NCI-H1092 treated with DMSO at 0.1 percent for 48 hours (cell line): ENCODE measurements at regions not wholly inside any gene's neighbourhood (a gene's known extent, or its start where the extent isn't known, plus 50 kb on each side); places are given as distances from the start of the nearest gene placed in this dataset.

Experiments used
- DNase-seq: peaks from one replicate; lab custom pipeline; 2025; lab: John Stamatoyannopoulos, UW

DNA sequence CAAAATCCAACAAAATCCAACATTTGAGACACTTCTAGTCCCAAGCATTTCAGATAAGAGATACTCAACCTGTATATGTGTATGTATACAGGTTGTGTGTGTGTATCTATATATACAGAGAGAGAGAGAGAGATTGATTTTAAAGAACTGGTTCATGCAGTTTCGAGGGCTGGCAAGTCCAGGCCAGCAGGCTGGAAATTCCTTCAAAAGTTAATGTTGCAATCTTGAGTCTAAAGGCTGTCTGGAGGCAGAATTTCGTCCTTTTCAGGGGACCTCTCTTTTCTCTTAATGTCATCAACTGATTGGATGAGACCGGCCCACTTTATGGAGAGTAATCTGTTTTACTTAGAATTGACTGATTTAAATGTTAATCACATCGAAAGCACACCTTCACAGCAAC is 199.6 kb upstream of the IL12A start:
- no peak for DNase-seq

DNA sequence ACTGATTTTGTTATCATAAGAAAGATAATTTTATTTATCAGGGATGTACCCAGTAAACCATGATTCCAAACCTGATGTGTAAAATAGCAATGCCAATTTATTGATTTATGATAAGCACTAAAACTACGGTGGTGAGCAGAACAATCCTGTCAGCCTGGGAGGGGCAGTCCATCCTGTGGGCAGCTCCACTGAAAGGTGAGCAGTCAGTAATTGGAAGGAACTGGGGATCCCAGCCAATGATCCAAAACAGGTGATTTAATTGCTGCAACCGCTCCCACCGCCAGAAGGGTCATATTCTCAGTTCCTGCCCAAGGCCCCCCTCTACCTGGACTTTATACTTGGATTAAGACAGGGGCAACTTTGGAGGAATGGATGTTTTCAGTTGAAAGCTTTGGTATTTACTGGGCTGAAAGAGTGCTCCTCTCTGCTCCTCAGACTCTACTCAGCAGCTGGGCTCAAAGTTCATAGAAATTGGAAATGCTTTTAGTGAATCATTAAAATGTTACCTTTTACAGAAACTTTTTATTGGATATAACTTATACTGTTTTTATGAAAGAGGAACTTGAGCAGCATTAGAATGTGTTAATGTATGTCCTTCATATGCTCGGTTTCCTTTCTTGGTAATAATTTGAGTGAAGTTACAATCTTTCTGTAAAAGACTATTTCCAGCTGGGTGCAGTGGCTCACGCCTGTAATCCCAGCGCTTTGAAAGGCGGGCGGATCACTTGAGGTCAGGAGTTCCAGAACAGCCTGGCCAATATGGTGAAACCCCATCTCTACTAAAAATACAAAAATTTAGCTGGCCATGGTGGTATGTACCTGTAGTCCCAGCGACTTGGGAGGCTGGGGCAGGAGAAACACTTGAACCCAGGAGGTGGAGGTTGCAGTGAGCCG is 198.6 kb upstream of the IL12A start:
- DNase-seq: no peak

DNA sequence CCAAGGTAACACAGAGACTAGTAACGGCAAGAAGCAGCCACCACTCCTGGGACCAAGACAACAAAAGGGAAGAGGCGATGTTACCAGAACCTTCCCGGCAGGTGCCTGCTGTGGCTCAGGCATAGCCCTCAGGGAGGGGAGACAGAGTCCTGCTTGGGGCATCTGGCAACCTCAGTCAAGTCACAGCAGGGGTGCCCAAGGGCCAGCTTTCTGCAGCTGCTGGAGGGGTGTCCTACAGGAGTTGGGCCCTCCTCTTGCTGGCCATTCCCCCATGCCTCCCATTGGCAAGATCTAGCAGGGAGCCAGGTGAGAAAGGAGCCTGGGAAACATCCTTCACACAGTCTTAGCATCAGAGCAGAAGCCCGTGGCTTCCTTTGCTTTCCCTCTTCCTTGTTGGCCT is 197.3 kb upstream of the IL12A start:
- no peak for DNase-seq

- DNase-seq: no peak
These were observed 196.6 kb upstream of the IL12A start for GRCh38 chr3:159792070-159792469.

- DNase-seq: no peak
These were observed 193.6 kb upstream of the IL12A start for GRCh38 chr3:159795042-159795441.

DNA sequence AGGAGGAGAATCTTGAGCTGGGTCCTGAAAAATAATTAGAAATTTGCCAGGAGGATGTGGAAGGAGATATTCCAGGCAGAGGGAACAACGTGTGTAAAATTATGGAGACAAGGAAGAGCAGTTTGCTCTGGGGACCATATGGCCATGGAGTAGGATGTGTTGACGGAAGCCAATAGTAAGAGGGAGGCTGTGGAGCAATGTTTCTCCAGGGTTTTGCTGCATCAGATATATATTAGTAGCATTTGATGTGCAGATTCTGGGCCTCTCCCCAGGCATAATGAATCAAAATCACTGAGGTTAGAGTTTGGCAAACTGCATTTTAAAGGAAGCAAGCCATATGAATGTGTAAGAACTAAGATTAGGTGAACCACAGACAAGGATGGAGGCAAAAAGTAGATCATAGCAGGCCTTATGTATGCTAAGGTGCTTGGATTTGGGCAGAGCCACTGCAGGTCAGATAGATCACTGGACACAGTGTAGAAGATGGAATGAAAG is 192.9 kb upstream of the IL12A start:
- DNase-seq: no peak

GRCh38 chr3:159796226-159796625 is 192.4 kb upstream of the IL12A start:
- no peak for DNase-seq

DNA sequence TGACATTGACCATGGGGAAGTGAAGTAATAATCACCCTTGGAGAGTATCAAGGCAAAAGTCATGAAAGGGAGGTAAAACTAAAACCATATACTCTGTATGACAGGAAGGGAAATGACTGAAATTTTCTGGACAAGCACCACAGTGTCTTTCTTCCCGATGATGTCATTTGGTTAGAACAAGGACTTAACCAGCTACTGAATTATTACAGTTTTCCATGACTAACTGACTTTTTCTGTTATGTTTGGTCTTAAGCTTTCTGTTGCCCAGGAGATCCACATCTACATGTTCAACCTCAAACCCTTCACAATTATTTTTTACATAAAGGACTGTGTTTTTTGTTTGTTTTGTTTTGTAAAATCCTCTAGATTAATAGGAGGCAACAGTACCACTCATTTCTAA is 191.9 kb upstream of the IL12A start:
- DNase-seq: no peak

GRCh38 chr3:159797771-159798170 is 190.9 kb upstream of the IL12A start:
- DNase-seq: no peak

DNA sequence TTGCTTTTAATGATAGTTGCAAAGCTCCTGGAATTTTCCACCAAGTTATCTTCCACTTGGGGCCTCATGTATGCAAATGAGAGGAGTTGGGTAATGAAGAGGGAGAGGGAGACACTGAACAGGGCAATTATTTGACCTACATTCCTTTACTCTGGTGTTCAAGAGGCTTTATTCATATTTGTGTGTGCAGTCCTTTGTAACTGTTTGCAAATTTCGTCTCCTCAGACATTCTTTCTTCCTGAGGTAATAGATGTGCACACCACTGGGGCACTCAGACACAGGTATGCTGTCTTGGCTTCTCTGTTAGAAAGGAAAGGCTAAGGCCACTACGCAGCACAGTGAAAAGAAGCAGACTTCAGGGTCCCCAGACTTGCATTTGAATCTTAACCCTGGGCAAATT is 189.7 kb upstream of the IL12A start:
- DNase-seq: no peak

DNA sequence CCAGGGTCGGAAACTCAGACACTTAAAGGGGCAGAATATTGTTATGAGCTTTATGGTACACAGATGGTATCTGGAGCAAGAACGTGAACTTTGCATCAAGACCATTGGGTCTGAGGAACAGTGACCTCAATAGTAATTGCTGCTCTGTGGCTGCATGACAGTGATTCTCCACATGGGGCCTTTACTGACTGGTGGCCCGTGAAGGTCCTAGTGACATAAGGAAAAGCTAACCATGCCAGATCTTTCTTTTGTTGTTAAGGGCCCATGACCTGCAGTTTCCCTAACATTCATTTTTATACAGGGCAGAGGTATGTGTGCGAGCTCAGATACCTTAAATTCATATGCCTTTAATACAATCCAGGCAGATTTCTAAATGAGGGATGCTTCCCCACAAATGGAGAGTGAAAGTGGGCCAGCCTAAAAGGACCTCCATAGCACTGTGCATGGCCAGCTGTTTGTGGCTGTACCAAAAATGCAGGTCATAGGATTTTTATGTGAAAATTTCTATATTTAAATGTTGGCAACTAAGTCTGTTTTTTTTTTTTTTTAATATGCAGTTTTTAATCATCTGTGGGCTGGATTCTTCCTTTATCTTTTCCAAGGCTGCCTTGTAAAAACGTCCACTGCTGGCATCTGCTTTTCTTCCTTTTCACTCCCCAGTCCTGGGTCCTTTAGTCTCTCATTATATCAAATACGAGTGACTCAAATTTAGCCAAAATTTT is 188.0 kb upstream of the IL12A start:
- no peak for DNase-seq

DNA sequence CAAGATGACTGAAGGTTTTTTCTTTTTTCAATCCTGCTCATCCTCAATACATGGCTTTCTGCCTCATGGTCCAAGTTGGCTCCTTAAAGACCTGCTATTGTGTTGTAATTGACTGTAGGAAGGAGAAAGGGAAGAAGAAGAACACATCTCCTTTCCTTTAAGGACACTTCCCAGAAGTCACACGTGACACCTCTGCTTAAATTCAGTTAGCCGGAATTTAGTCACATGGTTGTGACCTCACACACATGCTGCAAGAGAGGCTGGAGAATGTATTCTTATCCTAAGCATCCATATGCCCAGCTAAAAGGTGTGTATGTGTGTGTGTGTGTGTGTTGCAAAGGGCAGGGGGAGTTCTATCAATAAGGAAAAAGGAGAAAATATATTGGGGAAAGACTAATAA is 185.8 kb upstream of the IL12A start:
- DNase-seq: no peak

DNA sequence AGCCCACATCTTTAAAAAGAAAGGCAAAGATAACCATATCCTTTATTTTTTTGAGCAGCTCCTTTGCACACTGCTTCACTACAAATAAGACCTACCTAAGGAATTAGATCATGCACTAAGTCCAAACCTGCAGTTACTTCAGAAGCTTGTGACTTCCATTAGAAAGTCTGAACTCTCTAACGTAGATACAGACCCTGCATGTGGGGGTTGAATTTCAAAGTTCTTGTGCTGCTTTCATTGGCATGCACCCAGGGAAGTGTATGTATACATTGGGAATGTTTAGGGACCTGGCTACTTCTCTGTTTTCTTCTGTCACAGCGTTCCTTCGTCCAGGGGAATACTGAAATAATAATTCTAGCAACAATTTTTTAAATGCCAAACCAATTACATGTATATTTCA is 185.2 kb upstream of the IL12A start:
- no peak for DNase-seq

DNA sequence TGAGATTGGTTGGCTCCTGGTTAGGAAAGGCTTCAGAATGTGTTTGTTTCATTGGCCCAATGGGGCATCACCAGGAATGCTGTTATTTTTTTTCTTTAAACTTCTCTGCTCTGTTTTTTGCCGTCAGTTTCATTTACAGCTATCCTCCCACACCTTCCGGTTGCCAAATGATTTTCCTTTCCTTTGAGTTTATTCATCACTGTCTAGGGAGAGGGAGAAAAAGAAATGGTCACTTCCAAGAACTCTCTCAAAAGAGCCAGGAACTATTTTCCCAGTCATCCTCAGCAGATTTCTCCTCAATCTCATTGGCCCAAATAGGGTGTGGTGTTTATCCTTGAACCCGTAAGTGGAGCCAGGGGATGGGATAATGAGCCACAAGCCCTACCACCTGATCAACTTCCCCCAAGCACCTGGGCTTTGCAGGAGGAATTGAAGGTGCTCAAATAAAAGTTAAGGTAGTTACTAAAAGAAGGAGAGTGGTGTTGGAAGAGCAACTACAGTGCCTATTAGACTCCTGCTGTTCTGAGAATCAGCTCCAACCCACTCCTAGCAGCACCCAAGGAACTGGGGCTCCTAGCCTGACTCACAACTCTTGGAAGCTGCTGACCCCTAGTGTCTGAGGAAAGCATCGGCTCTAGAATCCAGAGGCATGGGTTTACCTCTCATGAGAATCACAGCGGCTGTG is 183.8 kb upstream of the IL12A start:
- DNase-seq: peak; percentile 64

- no peak for DNase-seq
These were observed 183.2 kb upstream of the IL12A start for GRCh38 chr3:159805411-159805772.

DNA sequence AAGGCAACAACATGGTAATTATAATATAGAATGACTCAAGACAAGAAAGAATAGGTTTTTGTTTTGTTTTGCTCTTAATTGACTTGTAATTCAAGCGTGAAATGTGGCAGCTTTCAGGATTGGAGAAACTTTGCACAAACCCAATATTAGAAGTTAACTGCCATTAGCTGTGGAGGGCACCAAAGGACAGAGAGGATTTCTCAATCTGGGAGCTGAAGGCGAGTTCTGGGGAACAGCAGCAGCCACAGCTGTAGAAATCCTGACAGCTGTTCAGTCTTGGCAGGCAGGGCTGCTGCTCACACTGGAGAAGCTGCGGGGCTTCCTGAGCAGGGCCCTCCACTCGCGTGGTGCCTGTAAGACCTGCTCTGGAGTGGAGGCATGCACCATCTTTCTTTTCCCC is 182.2 kb upstream of the IL12A start:
- DNase-seq: no peak

- no peak for DNase-seq
These were observed 181.2 kb upstream of the IL12A start for GRCh38 chr3:159807137-159808040.

- no peak for DNase-seq
These were observed 174.7 kb upstream of the IL12A start for GRCh38 chr3:159813822-159814531.

DNA sequence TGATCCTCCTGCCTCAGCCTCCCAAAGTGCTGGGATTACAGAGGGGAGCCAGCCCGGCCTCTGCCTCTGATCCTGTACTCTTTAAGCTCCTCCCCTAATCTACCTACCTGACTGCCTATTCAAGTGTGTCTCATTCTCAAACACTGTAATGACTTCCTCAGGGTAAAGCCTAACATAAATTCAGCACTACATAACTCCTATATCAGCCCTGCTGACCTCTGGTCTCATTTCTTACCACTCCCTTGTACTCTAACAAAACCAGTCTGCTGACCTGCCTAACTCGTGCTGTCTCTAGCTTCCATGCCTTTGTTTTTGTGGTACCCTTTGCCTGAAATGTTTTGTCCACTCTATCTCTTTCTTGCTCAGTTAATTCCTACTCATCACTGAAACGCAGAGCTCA is 172.1 kb upstream of the IL12A start:
- no peak for DNase-seq

DNA sequence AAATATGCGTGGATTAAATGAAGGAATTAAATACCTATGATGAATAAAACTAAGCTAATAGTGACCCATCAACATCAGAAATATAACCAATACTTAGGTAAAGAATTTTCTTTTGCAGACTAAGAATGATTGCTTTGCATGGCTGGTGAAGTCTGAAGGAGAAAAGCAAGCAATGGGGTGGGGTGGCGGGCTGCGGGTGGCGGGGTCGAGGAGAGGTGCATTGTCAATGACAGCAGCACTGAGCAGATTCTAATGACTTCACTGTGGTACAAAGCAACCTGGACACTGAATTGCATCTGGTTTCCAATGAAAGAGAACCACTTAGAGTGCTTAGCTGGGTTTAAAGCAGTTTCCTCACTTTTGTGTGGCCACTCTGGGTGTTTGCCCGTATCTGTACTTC is 171.5 kb upstream of the IL12A start:
- DNase-seq: no peak

DNA sequence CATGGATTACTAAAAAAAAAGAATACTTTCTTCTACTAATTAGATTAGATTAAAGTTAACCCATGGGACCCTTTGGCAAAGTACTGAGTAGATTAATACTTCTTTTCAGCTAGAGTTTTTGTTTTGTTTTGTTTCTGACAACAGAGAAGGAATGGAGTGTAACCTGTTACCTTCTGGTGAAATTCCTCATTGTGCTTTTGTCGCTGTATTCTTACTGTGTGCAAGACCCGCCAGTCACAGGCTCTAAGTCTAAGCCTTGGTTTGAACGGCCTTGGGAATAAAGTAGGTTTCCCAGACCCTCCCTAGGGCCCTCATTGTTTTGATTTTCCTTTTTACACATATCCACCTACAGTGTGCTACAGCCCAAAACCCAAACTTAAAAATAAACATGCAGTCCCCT is 171.1 kb upstream of the IL12A start:
- no peak for DNase-seq
